ENCODE measurements at regions not wholly inside any gene's neighbourhood (a gene's known extent, or its start where the extent isn't known, plus 50 kb on each side); places are given as distances from the start of the nearest gene placed in this dataset.
"Not testable (repeated sequence)": the region's sequence is repeated elsewhere in the genome, so short reads cannot be mapped to it uniquely, and the experiment has no call there.

DNA sequence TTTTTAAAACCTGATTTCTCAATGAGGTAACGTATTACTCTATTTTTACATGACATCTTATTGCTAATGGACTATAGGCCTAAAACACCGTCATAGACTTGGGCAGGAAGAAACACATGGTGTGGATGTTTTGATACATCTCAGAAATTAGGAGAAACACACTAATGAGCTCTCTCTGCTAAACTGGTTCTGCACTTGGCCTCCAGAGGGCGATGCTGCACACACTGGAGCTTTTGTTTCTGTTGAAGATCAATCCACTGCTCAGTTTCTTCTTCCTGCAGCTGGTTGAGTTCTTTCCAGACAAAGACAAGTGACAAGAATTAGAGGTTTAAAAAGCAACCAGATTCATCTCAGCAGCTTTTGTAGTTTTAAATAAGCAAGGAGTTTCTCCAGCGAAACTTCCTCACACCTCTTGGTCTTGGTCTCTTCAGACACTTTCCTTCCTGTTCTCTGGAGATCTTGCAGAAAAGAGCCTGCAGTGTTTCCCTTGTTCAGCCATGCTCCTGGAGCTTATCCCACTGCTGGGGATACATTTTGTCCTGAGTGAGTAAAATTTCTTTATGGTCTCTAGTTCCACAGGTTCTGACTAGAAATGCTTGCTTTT lies 178.5 kb upstream of the OR4E1 start:
- peak; percentile 75 for ATAC-seq

DNA sequence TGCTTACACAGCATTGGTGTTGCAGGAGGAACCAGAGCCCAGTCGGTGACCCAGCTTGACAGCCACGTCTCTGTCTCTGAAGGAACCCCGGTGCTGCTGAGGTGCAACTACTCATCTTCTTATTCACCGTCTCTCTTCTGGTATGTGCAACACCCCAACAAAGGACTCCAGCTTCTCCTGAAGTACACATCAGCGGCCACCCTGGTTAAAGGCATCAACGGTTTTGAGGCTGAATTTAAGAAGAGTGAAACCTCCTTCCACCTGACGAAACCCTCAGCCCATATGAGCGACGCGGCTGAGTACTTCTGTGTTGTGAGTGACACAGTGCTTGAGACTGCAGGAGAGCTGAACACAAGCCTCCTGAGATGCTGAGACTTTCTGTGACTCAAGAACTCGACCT lies 173.3 kb upstream of the OR4E1 start:
- POLR2A ChIA-PET; H3K4me3 ChIP-seq (replicated peaks in 1 of 2; ENCODE audit: low read depth in 1 of 2, low read length in 2 of 2); RAD21 ChIA-PET (ENCODE audit: low non-redundant PET in 1 of 2, low total read pairs in 2 of 2, uncharacterized antibody in 2 of 2, unreplicated experiment in 2 of 2); ATAC-seq; H3K27ac ChIP-seq (ENCODE audit: low read depth, low read length); intact Hi-C loops (cut with micrococcal nuclease); H4K20me1 ChIP-seq (ENCODE audit: insufficient read depth); H3K79me2 ChIP-seq (ENCODE audit: insufficient read depth, low read length); H2AFZ ChIP-seq (ENCODE audit: low read depth, low read length, poor library complexity, severe bottlenecking); H3K36me3 ChIP-seq (ENCODE audit: control insufficient read depth in 1 of 2, insufficient read depth in 2 of 2, low read length in 2 of 2); H3K9me3 ChIP-seq (ENCODE audit: control insufficient read depth in 1 of 2, insufficient read depth in 1 of 2, low read depth in 1 of 2, low read length in 2 of 2); H3K9me2 ChIP-seq (ENCODE audit: insufficient read depth); BruUV-seq (replicated peaks); H3K9ac ChIP-seq (ENCODE audit: low read length); H3K4me2 ChIP-seq (ENCODE audit: low read length); H3K4me1 ChIP-seq (ENCODE audit: control insufficient read depth in 1 of 2, insufficient read depth in 2 of 2, low read length in 2 of 2); DNase-seq (ENCODE audit: low read depth, low spot score): not testable (repeated sequence)
- CTCF ChIA-PET = interaction anchor here (0.6 to 1.3 kb wide), 3 partner anchors 22 to 663 kb away, joined by 3 read pairs; no protein-coding TSS in a partner anchor
- H3K27me3 ChIP-seq (ENCODE audit: insufficient read depth, low read length) = peaks cover 21% of the 10 kb centered on the region

More for the DNA sequence above, 178.5 kb upstream of the OR4E1 start:
- TF ChIP-seq, protein P1, sequence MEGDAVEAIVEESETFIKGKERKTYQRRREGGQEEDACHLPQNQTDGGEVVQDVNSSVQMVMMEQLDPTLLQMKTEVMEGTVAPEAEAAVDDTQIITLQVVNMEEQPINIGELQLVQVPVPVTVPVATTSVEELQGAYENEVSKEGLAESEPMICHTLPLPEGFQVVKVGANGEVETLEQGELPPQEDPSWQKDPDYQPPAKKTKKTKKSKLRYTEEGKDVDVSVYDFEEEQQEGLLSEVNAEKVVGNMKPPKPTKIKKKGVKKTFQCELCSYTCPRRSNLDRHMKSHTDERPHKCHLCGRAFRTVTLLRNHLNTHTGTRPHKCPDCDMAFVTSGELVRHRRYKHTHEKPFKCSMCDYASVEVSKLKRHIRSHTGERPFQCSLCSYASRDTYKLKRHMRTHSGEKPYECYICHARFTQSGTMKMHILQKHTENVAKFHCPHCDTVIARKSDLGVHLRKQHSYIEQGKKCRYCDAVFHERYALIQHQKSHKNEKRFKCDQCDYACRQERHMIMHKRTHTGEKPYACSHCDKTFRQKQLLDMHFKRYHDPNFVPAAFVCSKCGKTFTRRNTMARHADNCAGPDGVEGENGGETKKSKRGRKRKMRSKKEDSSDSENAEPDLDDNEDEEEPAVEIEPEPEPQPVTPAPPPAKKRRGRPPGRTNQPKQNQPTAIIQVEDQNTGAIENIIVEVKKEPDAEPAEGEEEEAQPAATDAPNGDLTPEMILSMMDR (IDR thresholded peaks at IDR 0.05 in 2 of 3, conservative IDR thresholded peaks at IDR 0.05 in 1 of 3; ENCODE audit: borderline replicate concordance in 1 of 3, insufficient read depth in 1 of 3, low read depth in 2 of 3, low read length in 2 of 3) = peak in 2 of 3 experiments; percentile 92; a peak in 4 of 6 replicates
- TF ChIP-seq POLR2AphosphoS5 (IDR thresholded peaks at IDR 0.05; ENCODE audit: low read depth, low read length) (no peak), ZNF274 (IDR thresholded peaks at IDR 0.05; ENCODE audit: low read depth, low read length) (no peak), ZFX (IDR thresholded peaks at IDR 0.05) (no peak), SIN3A (IDR thresholded peaks at IDR 0.05; ENCODE audit: low read depth) (no peak)
- Histone ChIP-seq H3K9me2 (ENCODE audit: insufficient read depth) (no peaks in the 10 kb centered on the region), H3K4me2 (ENCODE audit: low read length) (no peak overlapping the region), H2AFZ (ENCODE audit: low read depth, low read length, poor library complexity, severe bottlenecking) (no peak overlapping the region), H3K27ac (ENCODE audit: low read depth, low read length) (no peak overlapping the region), H3K79me2 (ENCODE audit: insufficient read depth, low read length) (no peaks in the 10 kb centered on the region), H3K4me1 (ENCODE audit: control insufficient read depth in 1 of 2, insufficient read depth in 2 of 2, low read length in 2 of 2) (no peaks in the 10 kb centered on the region), H4K20me1 (ENCODE audit: insufficient read depth) (no peaks in the 10 kb centered on the region), H3K4me3 (replicated peaks in 1 of 2; ENCODE audit: low read depth in 1 of 2, low read length in 2 of 2) (no peak overlapping the region), H3K9ac (ENCODE audit: low read length) (no peak overlapping the region), H3K36me3 (ENCODE audit: control insufficient read depth in 1 of 2, insufficient read depth in 2 of 2, low read length in 2 of 2) (no peaks in the 10 kb centered on the region), H3K9me3 (ENCODE audit: control insufficient read depth in 1 of 2, insufficient read depth in 1 of 2, low read depth in 1 of 2, low read length in 2 of 2) (no peaks in the 10 kb centered on the region), H3K27me3 (ENCODE audit: insufficient read depth, low read length) (peaks cover 36% of the 10 kb centered on the region; the same call in 1 of the 2 replicates)
- CTCF ChIA-PET = interaction anchor here (0.6 to 1.9 kb wide), 26 partner anchors 9 to 145 kb away, joined by 3 to 29 read pairs (median 4); no protein-coding TSS in a partner anchor
- RAD21 ChIA-PET (ENCODE audit: low non-redundant PET in 1 of 2, low total read pairs in 2 of 2, uncharacterized antibody in 2 of 2, unreplicated experiment in 2 of 2) = no interaction called here
- POLR2A ChIA-PET = no interaction called here
- DNase-seq (ENCODE audit: low read depth, low spot score) = peak; percentile 16
- no TSS peak for BruUV-seq (replicated peaks)
- intact Hi-C loops (cut with micrococcal nuclease) = no loop called here
